B cell (primary cell): ENCODE measurements at regions not wholly inside any gene's neighbourhood (a gene's known extent, or its start where the extent isn't known, plus 50 kb on each side); places are given as distances from the start of the nearest gene placed in this dataset.

Source experiments
- ATAC-seq: fragments of 200-7000 bp; cut with Tn5 transposase; one replicate; pipeline ENCODE4 v1.10.0; 2021; ENCODE audit warnings: low read depth, mild to moderate bottlenecking, moderate number of reproducible peaks, moderate library complexity
- CTCF ChIA-PET: fragments of 350-600 bp; sonication (Branson Sonifier 250); formaldehyde crosslinking; loops from one replicate; lab custom pipeline; 2021; ENCODE audit warnings: antibody characterized with exemption, inconsistent platforms; lab: Charles Lee
- POLR2A ChIA-PET: fragments of 350-600 bp; sonication (Branson Sonifier 250); formaldehyde crosslinking; loops from one replicate; lab custom pipeline; 2021; ENCODE audit warnings: antibody characterized with exemption; lab: Charles Lee
- DNase-seq: peaks from one replicate; pipeline ENCODE4 v3.0.0; 2013
- H2AFZ ChIP-seq: 2 replicates; pipeline ENCODE4 v1.6.1; 2012; ENCODE audit warnings: mild to moderate bottlenecking, low read depth, low read length; ENCODE audit not compliant: insufficient read depth, poor library complexity, severe bottlenecking
- H3K27ac ChIP-seq, 2 donors: 1 replicate in 1 of 2; 2 replicates in 1 of 2; pipeline ENCODE4 v1.5.1; 2012 to 2013; ENCODE audit warnings: low read length in 2 of 2, mild to moderate bottlenecking in 2 of 2, moderate library complexity in 1 of 2
- H3K27me3 ChIP-seq, 4 experiments: fragments of 200-600 bp in 1 of 4; sonication (generic) in 1 of 4; replicated peaks in 1 of 4; 1 replicate in 2 of 4; 2 replicates in 2 of 4; pipeline versions ENCODE4 v1.6.1 to v1.7.0; 2013 to 2016; ENCODE audit warnings: low read length in 3 of 4, mild to moderate bottlenecking in 2 of 4, mixed read lengths in 1 of 4, moderate library complexity in 1 of 4; ENCODE audit not compliant: insufficient read depth in 4 of 4, control insufficient read depth in 3 of 4; ENCODE audit errors: control extremely low read depth in 1 of 4
- H3K36me3 ChIP-seq, 2 experiments: replicated peaks in 1 of 2; 1 replicate in 1 of 2; 2 replicates in 1 of 2; pipeline versions ENCODE4 v1.6.1 to v1.7.1; 2013; ENCODE audit warnings: low read length in 1 of 2; ENCODE audit not compliant: insufficient read depth in 2 of 2, control insufficient read depth in 1 of 2; ENCODE audit errors: control extremely low read depth in 1 of 2, extremely low read depth in 1 of 2
- H3K4me1 ChIP-seq, 2 donors: fragments of 200-600 bp in 1 of 2; sonication (generic) in 1 of 2; 1 replicate in 1 of 2; 2 replicates in 1 of 2; pipeline versions ENCODE4 v1.5.1 to v1.6.1; 2013 to 2017; ENCODE audit warnings: low read length in 2 of 2; ENCODE audit not compliant: control insufficient read depth in 2 of 2, insufficient read depth in 2 of 2
- H3K4me2 ChIP-seq: replicated peaks from 2 replicates; pipeline ENCODE3; 2012; ENCODE audit warnings: mild to moderate bottlenecking, low read depth, low read length; ENCODE audit not compliant: poor library complexity, severe bottlenecking
- H3K4me3 ChIP-seq, 5 experiments: fragments of 200-600 bp in 1 of 5; sonication (generic) in 1 of 5; 1 replicate in 3 of 5; 2 replicates in 2 of 5; pipeline versions ENCODE4 v1.5.1 to v1.7.0; 2011 to 2016; ENCODE audit warnings: low read length in 4 of 5, mild to moderate bottlenecking in 4 of 5, low read depth in 2 of 5, control low read depth in 1 of 5, moderate library complexity in 1 of 5; ENCODE audit not compliant: insufficient read depth in 1 of 5; ENCODE audit errors: control extremely low read depth in 1 of 5, extremely low read depth in 1 of 5
- H3K79me2 ChIP-seq: fragments of 200-600 bp; sonication (generic); one replicate; pipeline ENCODE4 v1.6.0; 2016; ENCODE audit warnings: low read length; ENCODE audit not compliant: control insufficient read depth, insufficient read depth
- H3K9ac ChIP-seq: fragments of 200-600 bp; sonication (generic); 2 replicates; pipeline ENCODE4 v1.6.1; 2017; ENCODE audit warnings: mild to moderate bottlenecking, low read length, moderate library complexity
- H3K9me3 ChIP-seq, 3 donors: one replicate each; pipeline versions ENCODE4 v1.6.1 to v1.7.1; 2013; ENCODE audit warnings: low read length in 2 of 3; ENCODE audit not compliant: control insufficient read depth in 2 of 3, insufficient read depth in 1 of 3; ENCODE audit errors: control extremely low read depth in 1 of 3
- H4K20me1 ChIP-seq: 2 replicates; pipeline ENCODE4 v1.6.0; 2012; ENCODE audit warnings: mild to moderate bottlenecking, low read length; ENCODE audit not compliant: insufficient read depth, control insufficient read depth, poor library complexity, severe bottlenecking
- H3K27ac Mint-ChIP-seq: one replicate; pipeline ENCODE4 v1.8.0; 2021; ENCODE audit warnings: mixed read lengths
- H3K27me3 Mint-ChIP-seq: one replicate; pipeline ENCODE4 v1.8.0; 2021; ENCODE audit warnings: mixed read lengths
- H3K4me1 Mint-ChIP-seq: one replicate; pipeline ENCODE4 v1.8.0; 2021; ENCODE audit warnings: mixed read lengths
- H3K4me3 Mint-ChIP-seq: one replicate; pipeline ENCODE4 v1.8.0; 2021; ENCODE audit warnings: mixed read lengths
- H3K9me3 Mint-ChIP-seq: one replicate; pipeline ENCODE4 v1.8.0; 2022; ENCODE audit warnings: mixed read lengths; ENCODE audit not compliant: insufficient read depth
- EZH2 ChIP-seq: IDR thresholded peaks from 2 replicates; pipeline ENCODE4 v1.6.1; 2012; ENCODE audit warnings: borderline replicate concordance, low read depth, mild to moderate bottlenecking, moderate library complexity, low read length; ENCODE audit not compliant: insufficient read depth, poor library complexity, severe bottlenecking
- WGBS: methylation state at CpG from one replicate; pipeline ENCODE4 v1.1.5; 2013; ENCODE audit warnings: missing lambda C conversion rate; ENCODE audit not compliant: insufficient coverage; 5-methylcytosine and 5-hydroxymethylcytosine counted together
- intact Hi-C: fragments of 100-400 bp; cut with micrococcal nuclease; formaldehyde crosslinking; loops from one replicate; pipeline ENCODE4 v1.10.0; 2022
- TF ChIP-seq, protein P1 (sequence below): fragments of 200-600 bp; IDR thresholded peaks from one replicate; pipeline ENCODE4 v1.8.0; 2022; ENCODE audit warnings: antibody characterized with exemption, mild to moderate bottlenecking

DNA sequence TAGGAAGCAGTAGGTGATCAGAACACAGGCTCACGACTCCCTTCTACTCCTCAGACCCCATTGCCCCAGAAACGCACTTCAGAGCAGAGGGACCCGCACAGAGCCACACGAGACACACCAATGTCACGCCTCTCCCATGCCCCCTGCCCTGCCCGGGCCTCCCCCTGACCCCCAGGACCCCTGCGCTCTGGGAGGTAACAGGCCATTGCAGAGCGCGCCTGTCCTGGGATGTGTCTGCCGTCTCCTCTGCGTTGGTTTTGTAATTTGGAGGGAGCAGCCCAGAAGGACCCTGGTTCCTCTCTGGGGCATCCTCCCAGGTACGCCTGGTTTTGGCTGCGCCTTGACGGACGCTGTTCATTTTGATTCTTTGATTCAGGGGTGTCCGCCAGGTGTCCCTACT is 85.4 kb downstream of the UNCX start:
- H3K27ac ChIP-seq: no peak overlapping the region
- peaks cover 0 to 8% (median 0%) of the 10 kb centered on the region in 3 donors for H3K9me3 ChIP-seq
- Mint-ChIP-seq H3K27ac (no peak overlapping the region), H3K9me3 (no peaks in the 10 kb centered on the region), H3K4me3 (no peak overlapping the region), H3K4me1 (no peaks in the 10 kb centered on the region), H3K27me3 (peaks cover 5% of the 10 kb centered on the region)
- intact Hi-C loops: no loop called here
- DNase-seq (no peak), ATAC-seq (no peak)
- H3K4me2 ChIP-seq: no peak overlapping the region
- CTCF ChIA-PET: no interaction called here
- no peaks in the 10 kb centered on the region for H4K20me1 ChIP-seq
- no peaks in the 10 kb centered on the region for H3K79me2 ChIP-seq
- H3K36me3 ChIP-seq: no peaks in the 10 kb centered on the region
- WGBS: 89% methylated on average over 14 of the region's 16 CpGs
- no peak overlapping the region for H3K9ac ChIP-seq
- no peaks in the 10 kb centered on the region for H3K4me1 ChIP-seq
- H3K4me3 ChIP-seq: no peak overlapping the region
- POLR2A ChIA-PET: no interaction called here
- peaks cover 0 to 4% (median 0%) of the 10 kb centered on the region in 4 experiments for H3K27me3 ChIP-seq
- no peak overlapping the region for H2AFZ ChIP-seq
- TF ChIP-seq EZH2: no peak
- TF ChIP-seq, protein P1, sequence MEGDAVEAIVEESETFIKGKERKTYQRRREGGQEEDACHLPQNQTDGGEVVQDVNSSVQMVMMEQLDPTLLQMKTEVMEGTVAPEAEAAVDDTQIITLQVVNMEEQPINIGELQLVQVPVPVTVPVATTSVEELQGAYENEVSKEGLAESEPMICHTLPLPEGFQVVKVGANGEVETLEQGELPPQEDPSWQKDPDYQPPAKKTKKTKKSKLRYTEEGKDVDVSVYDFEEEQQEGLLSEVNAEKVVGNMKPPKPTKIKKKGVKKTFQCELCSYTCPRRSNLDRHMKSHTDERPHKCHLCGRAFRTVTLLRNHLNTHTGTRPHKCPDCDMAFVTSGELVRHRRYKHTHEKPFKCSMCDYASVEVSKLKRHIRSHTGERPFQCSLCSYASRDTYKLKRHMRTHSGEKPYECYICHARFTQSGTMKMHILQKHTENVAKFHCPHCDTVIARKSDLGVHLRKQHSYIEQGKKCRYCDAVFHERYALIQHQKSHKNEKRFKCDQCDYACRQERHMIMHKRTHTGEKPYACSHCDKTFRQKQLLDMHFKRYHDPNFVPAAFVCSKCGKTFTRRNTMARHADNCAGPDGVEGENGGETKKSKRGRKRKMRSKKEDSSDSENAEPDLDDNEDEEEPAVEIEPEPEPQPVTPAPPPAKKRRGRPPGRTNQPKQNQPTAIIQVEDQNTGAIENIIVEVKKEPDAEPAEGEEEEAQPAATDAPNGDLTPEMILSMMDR: no peak

DNA sequence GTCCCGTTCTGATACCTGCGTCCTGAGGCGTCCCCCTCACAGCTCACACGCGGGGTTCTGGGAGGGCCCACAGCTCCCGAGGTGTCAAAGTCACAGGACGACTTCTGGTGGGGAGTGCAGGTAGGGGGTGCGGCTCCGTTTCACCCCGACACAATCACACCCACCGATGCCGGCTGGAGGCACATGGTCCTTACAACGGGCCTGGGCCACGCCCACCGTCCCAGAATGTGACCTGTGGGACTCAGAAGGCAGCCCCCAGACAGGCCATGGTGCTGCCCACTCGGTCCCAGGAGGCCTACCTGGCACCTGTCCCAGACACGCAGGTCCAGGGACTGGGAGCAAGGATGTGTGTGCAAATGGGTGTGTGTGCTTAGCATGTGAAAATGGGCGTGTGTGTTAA is 86.0 kb downstream of the UNCX start:
- no peak overlapping the region for H3K9ac ChIP-seq
- no peaks in the 10 kb centered on the region for H3K4me1 Mint-ChIP-seq
- no peaks in the 10 kb centered on the region for H4K20me1 ChIP-seq
- no peaks in the 10 kb centered on the region for H3K79me2 ChIP-seq
- no peak overlapping the region for H3K4me3 Mint-ChIP-seq
- no peaks in the 10 kb centered on the region for H3K4me1 ChIP-seq
- H3K27me3 Mint-ChIP-seq: peaks cover 5% of the 10 kb centered on the region
- no peak overlapping the region for H3K27ac ChIP-seq
- no peak overlapping the region for H3K4me2 ChIP-seq
- peaks cover 0 to 8% (median 0%) of the 10 kb centered on the region in 3 donors for H3K9me3 ChIP-seq
- H3K27me3 ChIP-seq: peaks cover 0 to 4% (median 0%) of the 10 kb centered on the region in 4 experiments
- no peaks in the 10 kb centered on the region for H3K36me3 ChIP-seq
- no peak overlapping the region for H3K4me3 ChIP-seq
- H2AFZ ChIP-seq: no peak overlapping the region
- no peaks in the 10 kb centered on the region for H3K9me3 Mint-ChIP-seq
- CTCF ChIA-PET: no interaction called here
- intact Hi-C loops: no loop called here
- POLR2A ChIA-PET: no interaction called here
- H3K27ac Mint-ChIP-seq: peak overlapping the region; percentile 59
- TF ChIP-seq, protein P1: no peak
- TF ChIP-seq EZH2: no peak
- no peak for ATAC-seq
- no peak for DNase-seq
- 91% methylated on average over 15 of the region's 18 CpGs for WGBS
